ENCODE measurements at regions not wholly inside any gene's neighbourhood (a gene's known extent, or its start where the extent isn't known, plus 50 kb on each side); places are given as distances from the start of the nearest gene placed in this dataset.

GRCh38 chr17:79497777-79498348 is 113.0 kb downstream of the RBFOX3 start:
- DNase-seq (no peak), ATAC-seq (no peak)
- intact Hi-C loops (cut with DNase I), result no loop called here
- Histone ChIP-seq H3K4me3 (no peak overlapping the region), H3K9me3 (no peaks in the 10 kb centered on the region), H3K27ac (no peak overlapping the region), H3K27me3 (no peaks in the 10 kb centered on the region), H3K4me1 (no peaks in the 10 kb centered on the region), H3K36me3 (replicated peaks in 1 of 2; ENCODE audit: insufficient read depth in 1 of 2, low read depth in 2 of 2) (no peaks in the 10 kb centered on the region)
- TF ChIP-seq, protein P1, sequence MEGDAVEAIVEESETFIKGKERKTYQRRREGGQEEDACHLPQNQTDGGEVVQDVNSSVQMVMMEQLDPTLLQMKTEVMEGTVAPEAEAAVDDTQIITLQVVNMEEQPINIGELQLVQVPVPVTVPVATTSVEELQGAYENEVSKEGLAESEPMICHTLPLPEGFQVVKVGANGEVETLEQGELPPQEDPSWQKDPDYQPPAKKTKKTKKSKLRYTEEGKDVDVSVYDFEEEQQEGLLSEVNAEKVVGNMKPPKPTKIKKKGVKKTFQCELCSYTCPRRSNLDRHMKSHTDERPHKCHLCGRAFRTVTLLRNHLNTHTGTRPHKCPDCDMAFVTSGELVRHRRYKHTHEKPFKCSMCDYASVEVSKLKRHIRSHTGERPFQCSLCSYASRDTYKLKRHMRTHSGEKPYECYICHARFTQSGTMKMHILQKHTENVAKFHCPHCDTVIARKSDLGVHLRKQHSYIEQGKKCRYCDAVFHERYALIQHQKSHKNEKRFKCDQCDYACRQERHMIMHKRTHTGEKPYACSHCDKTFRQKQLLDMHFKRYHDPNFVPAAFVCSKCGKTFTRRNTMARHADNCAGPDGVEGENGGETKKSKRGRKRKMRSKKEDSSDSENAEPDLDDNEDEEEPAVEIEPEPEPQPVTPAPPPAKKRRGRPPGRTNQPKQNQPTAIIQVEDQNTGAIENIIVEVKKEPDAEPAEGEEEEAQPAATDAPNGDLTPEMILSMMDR (IDR thresholded peaks at IDR 0.05), result no peak
- TF ChIP-seq POLR2A (IDR thresholded peaks at IDR 0.05), result no peak
- WGBS, 2 donors, result 78 to 89% methylated on average over 4 of the region's 4 CpGs

DNA sequence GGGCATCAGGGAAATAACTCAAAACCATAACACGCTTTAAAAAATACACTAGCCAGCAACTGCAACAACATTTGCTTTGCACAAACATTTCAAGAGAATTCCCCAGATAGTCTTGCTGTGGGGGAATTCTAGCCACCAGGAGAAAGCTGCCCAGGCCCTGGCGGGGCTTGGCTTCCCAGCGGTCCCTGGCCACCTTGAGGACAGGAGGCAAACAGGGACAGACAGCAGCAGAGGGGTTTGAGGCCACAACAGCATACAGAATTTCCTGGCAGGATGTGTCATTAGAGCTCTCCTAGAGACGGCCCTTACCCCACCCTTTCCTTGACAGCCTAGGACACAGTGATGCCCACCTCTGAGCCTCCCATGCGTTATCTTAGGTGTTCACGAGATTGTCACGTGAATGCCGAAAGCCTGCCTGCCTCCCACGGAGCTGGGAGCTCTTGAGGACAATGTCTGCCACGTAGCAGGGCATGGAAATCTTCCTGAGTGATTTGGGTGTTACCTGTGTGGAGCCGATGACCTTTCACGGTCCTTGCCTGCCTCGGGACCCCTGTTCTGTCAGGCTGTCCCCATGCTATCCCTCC is 114.3 kb downstream of the RBFOX3 start:
- H3K36me3 ChIP-seq (replicated peaks in 1 of 2; ENCODE audit: insufficient read depth in 1 of 2, low read depth in 2 of 2), result no peaks in the 10 kb centered on the region
- 56 to 78% methylated on average over 3 to 13 of the region's 13 CpGs for WGBS, 2 donors

DNA sequence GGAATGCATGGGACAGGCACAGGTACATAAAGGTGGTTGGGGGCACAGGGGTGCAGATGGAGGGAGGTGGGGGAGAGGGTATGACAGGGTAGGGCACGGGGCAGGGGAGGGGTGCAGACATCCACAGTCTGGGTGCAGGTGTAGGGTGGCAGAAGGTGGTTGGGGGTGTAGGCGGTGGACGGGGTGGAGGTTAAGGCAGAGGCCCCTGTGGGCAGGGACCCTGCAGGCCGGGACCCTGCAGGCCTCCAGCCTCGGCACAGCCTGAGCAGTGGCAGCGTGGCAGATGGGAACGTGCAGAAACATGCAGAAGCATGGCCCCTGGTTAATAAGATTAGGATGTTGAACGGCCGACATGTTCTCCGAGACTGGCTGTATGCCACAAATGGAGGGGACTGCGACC is 115.2 kb downstream of the RBFOX3 start:
- H3K27ac ChIP-seq, result no peak overlapping the region
- H3K9me3 ChIP-seq, result no peaks in the 10 kb centered on the region
- no peak for TF ChIP-seq POLR2A (IDR thresholded peaks at IDR 0.05)
- TF ChIP-seq, protein P1 (IDR thresholded peaks at IDR 0.05), result no peak
- intact Hi-C loops (cut with DNase I), result no loop called here
- H3K27me3 ChIP-seq, result no peaks in the 10 kb centered on the region
- no peak for ATAC-seq
- 69 to 71% methylated on average over 11 of the region's 11 CpGs for WGBS, 2 donors
- DNase-seq, result no peak
- no peaks in the 10 kb centered on the region for H3K36me3 ChIP-seq (replicated peaks in 1 of 2; ENCODE audit: insufficient read depth in 1 of 2, low read depth in 2 of 2)
- no peaks in the 10 kb centered on the region for H3K4me1 ChIP-seq
- H3K4me3 ChIP-seq, result no peak overlapping the region

More for the DNA sequence above, 114.3 kb downstream of the RBFOX3 start:
- TF ChIP-seq, protein P1 (IDR thresholded peaks at IDR 0.05), result no peak
- no peak for TF ChIP-seq POLR2A (IDR thresholded peaks at IDR 0.05)
- Histone ChIP-seq H3K9me3 (no peaks in the 10 kb centered on the region), H3K27me3 (no peaks in the 10 kb centered on the region), H3K27ac (no peak overlapping the region), H3K4me1 (no peaks in the 10 kb centered on the region), H3K4me3 (no peak overlapping the region)
- DNase-seq (peak in 2 of 4 donors; percentile 5 to 19), ATAC-seq (no peak)
- intact Hi-C loops (cut with DNase I), result no loop called here

DNA sequence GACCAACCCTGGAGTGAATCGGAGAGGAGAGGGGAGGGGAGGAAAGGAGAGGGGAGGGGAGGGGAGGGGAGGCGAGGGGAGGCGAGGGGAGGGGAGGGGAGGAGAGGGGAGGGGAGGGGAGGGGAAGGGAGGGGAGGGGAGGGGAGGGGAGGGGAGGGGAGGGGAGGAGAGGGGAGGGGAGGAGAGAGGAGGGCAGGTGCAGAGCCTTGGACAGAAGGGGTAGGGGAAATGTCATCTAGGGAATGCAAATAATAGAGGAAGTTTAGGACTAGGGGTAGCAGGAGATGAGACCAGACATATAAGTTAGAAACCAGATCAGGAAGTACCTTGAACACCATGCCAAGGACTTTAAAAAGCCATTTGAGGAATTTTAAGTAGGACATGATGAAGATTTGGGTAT is 119.8 kb downstream of the RBFOX3 start:
- Histone ChIP-seq H3K36me3 (replicated peaks in 1 of 2; ENCODE audit: insufficient read depth in 1 of 2, low read depth in 2 of 2) (no peaks in the 10 kb centered on the region), H3K4me3 (no peak overlapping the region), H3K9me3 (no peaks in the 10 kb centered on the region), H3K4me1 (no peaks in the 10 kb centered on the region), H3K27ac (no peak overlapping the region), H3K27me3 (no peaks in the 10 kb centered on the region)
- ATAC-seq (no peak), DNase-seq (no peak)
- WGBS, 2 donors, result 20% methylated on average over 1 of the region's 3 CpGs; no CpG with 5 or more reads in 1 of the 2 donors
- TF ChIP-seq, protein P1 (IDR thresholded peaks at IDR 0.05), result no peak
- intact Hi-C loops (cut with DNase I), result no loop called here

DNA sequence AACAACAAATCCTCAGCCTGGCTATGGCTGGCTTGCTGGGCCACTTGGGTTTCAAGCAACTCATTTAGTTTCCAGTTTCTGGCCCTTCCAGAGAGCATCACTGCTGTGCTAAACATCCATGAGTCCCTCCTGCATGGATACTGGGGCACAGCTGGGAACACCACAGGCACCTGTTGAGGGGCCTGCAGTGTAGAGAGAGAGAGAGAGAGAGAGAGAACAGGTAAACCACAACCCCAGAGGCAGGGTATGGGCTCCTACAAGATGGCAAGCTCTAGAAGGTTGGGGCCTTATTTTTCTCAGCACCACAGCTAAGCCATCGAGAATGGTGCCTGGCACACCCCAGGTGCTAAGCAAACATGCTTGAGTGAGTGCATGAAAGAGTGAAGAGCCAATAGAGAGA is 120.3 kb downstream of the RBFOX3 start:
- H3K27me3 ChIP-seq, result no peaks in the 10 kb centered on the region
- ATAC-seq (no peak), DNase-seq (no peak)
- no peak overlapping the region for H3K27ac ChIP-seq
- no peaks in the 10 kb centered on the region for H3K36me3 ChIP-seq (replicated peaks in 1 of 2; ENCODE audit: insufficient read depth in 1 of 2, low read depth in 2 of 2)
- H3K4me3 ChIP-seq, result no peak overlapping the region
- H3K4me1 ChIP-seq, result no peaks in the 10 kb centered on the region
- 20 to 36% methylated on average over 1 of the region's 1 CpG for WGBS, 2 donors
- no peaks in the 10 kb centered on the region for H3K9me3 ChIP-seq
- TF ChIP-seq, protein P1 (IDR thresholded peaks at IDR 0.05), result no peak
- no peak for TF ChIP-seq POLR2A (IDR thresholded peaks at IDR 0.05)
- intact Hi-C loops (cut with DNase I), result no loop called here

All from body of pancreas (tissue), 4 donors.